K562 (cell line): ENCODE measurements at regions not wholly inside any gene's neighbourhood (a gene's known extent, or its start where the extent isn't known, plus 50 kb on each side); places are given as distances from the start of the nearest gene placed in this dataset.

ENCODE experiments used
- ATAC-seq: fragments of 200-7000 bp; cut with Tn5 transposase; 3 replicates; pipeline ENCODE4 v1.9.1; 2020; ENCODE audit warnings: moderate library complexity
- BruUV-seq: library from RNA; stranded (reverse); fragments of 400-500 nt; replicated peaks from 2 replicates; lab custom pipeline; 2021; lab: Mats Ljungman, UMichigan
- CTCF ChIA-PET: fragments of 300-600 bp; formaldehyde crosslinking; extraction: SDS; loops from one replicate; lab custom pipeline; 2021; ENCODE audit warnings: low intra/inter-chr PET ratio; lab: Yijun Ruan, JAX
- POLR2A ChIA-PET: fragments of 300-600, 350-650 bp; sonication (Branson Sonifier 250); formaldehyde crosslinking; extraction: SDS; loops from one replicate; lab custom pipeline; 2021; ENCODE audit warnings: antibody characterized with exemption, inconsistent platforms; lab: Yijun Ruan, JAX
- DNase-seq, 4 experiments: peaks; one replicate each; pipeline versions ENCODE4 v3.0.0 to v3.0.0-alpha.2; 2011 to 2018; ENCODE audit warnings: low spot score in 3 of 4, mixed read lengths in 3 of 4; ENCODE audit errors: extremely low read depth in 1 of 4
- FAIRE-seq: peaks from 2 replicates; lab custom pipeline; 2011; peaks lifted over from hg19 to GRCh38; lab: Jason Lieb, UNC
- H2AFZ ChIP-seq: 2 replicates; pipeline ENCODE4 v1.6.0; 2011; ENCODE audit warnings: low read depth, low read length, control low read depth, inconsistent platforms
- H3K27ac ChIP-seq: fragments of 200-600 bp; 3 replicates; pipeline ENCODE4 v1.8.0; 2011; ENCODE audit warnings: low read depth, mild to moderate bottlenecking, control low read depth, inconsistent platforms, low read length, moderate library complexity, mixed read lengths; ENCODE audit errors: extremely low read depth
- H3K27me3 ChIP-seq, 2 experiments: fragments of 300-600 bp in 1 of 2; 2 replicates in 1 of 2; 3 replicates in 1 of 2; pipeline versions ENCODE4 v1.6.0 to v1.8.0; 2011; ENCODE audit warnings: inconsistent platforms in 2 of 2, low read length in 2 of 2, mild to moderate bottlenecking in 1 of 2, mixed read lengths in 1 of 2, moderate library complexity in 1 of 2; ENCODE audit not compliant: control insufficient read depth in 2 of 2, insufficient read depth in 2 of 2
- H3K36me3 ChIP-seq: fragments of 300-600 bp; 3 replicates; pipeline ENCODE4 v1.8.0; 2011; ENCODE audit warnings: mild to moderate bottlenecking, low read length, inconsistent platforms; ENCODE audit not compliant: control insufficient read depth, insufficient read depth
- H3K4me1 ChIP-seq, 2 experiments: fragments of 200-600 bp in 1 of 2; replicated peaks in 1 of 2; 2 replicates in 1 of 2; 3 replicates in 1 of 2; pipeline versions ENCODE4 v1.5.1 to v1.8.0; 2011; ENCODE audit warnings: inconsistent platforms in 2 of 2, low read length in 2 of 2, mild to moderate bottlenecking in 1 of 2, mixed read lengths in 1 of 2, moderate library complexity in 1 of 2; ENCODE audit not compliant: control insufficient read depth in 2 of 2, insufficient read depth in 2 of 2
- H3K4me2 ChIP-seq: 2 replicates; pipeline ENCODE4 v1.6.1; 2011; ENCODE audit warnings: low read length, control low read depth, inconsistent platforms, mixed read lengths; ENCODE audit not compliant: insufficient read depth
- H3K4me3 ChIP-seq: fragments of 200-600 bp; sonication (generic), shearing (Covaris generic); 2 replicates; pipeline ENCODE4 v1.5.1; 2016; ENCODE audit warnings: control low read depth, inconsistent platforms
- H3K79me2 ChIP-seq: fragments of 200-600 bp; 3 replicates; pipeline ENCODE4 v1.8.0; 2011; ENCODE audit warnings: low read length, inconsistent platforms; ENCODE audit not compliant: control insufficient read depth, insufficient read depth
- H3K9ac ChIP-seq, 2 experiments: 2 replicates each; pipeline versions ENCODE4 v1.6.0 to v1.6.1; 2011; ENCODE audit warnings: low read depth in 2 of 2, low read length in 2 of 2, control low read depth in 1 of 2, inconsistent platforms in 1 of 2, mild to moderate bottlenecking in 1 of 2, mixed read lengths in 1 of 2; ENCODE audit not compliant: insufficient read depth in 1 of 2
- H3K9me1 ChIP-seq: one replicate; pipeline ENCODE4 v1.6.0; 2011; ENCODE audit warnings: inconsistent platforms, mild to moderate bottlenecking, low read length, moderate library complexity; ENCODE audit not compliant: control insufficient read depth, insufficient read depth
- H3K9me3 ChIP-seq: replicated peaks from 2 replicates; pipeline ENCODE4 v1.5.1; 2011; ENCODE audit warnings: low read depth, low read length, inconsistent platforms; ENCODE audit not compliant: control insufficient read depth, insufficient read depth
- H4K20me1 ChIP-seq: replicated peaks from 2 replicates; pipeline ENCODE4 v1.6.1; 2011; ENCODE audit warnings: low read length, inconsistent platforms, mixed read lengths; ENCODE audit not compliant: control insufficient read depth, insufficient read depth
- GATAD2A ChIP-seq: fragments of 450-650 bp; IDR thresholded peaks from 2 replicates; pipeline ENCODE4 v1.6.1; 2017
- NRF1 ChIP-seq, 2 experiments: fragments of 450-650 bp; IDR thresholded peaks in 1 of 2; conservative IDR thresholded peaks in 1 of 2; 2 replicates each; pipeline ENCODE4 v1.6.1; 2014; ENCODE audit warnings: mild to moderate bottlenecking in 2 of 2
- PHF8 ChIP-seq: fragments of 200-600 bp; sonication (generic); IDR thresholded peaks from 2 replicates; pipeline ENCODE4 v1.6.1; 2012; ENCODE audit warnings: mixed run types, mild to moderate bottlenecking, inconsistent platforms, low read length, moderate library complexity, borderline replicate concordance
- PKNOX1 ChIP-seq: fragments of 450-650 bp; IDR thresholded peaks from 2 replicates; pipeline ENCODE4 v1.6.1; 2016
- REST ChIP-seq, 2 experiments: fragments of 450-650 bp; formaldehyde crosslinking in 1 of 2; IDR thresholded peaks; 2 replicates each; pipeline versions ENCODE4 v1.4.0 to v1.6.1; 2014 to 2020; ENCODE audit warnings: mild to moderate bottlenecking in 2 of 2, borderline replicate concordance in 1 of 2, low read depth in 1 of 2
- SRSF1 ChIP-seq: fragments of 200-400 bp; formaldehyde crosslinking; IDR thresholded peaks from 2 replicates; pipeline ENCODE4 v1.6.1; 2017; ENCODE audit warnings: mild to moderate bottlenecking, low read depth, low read length, moderate library complexity
- THAP12 ChIP-seq: fragments of 250-450 bp; sonication (Bioruptor Pico); IDR thresholded peaks from 2 replicates; pipeline ENCODE4 v1.9.0; 2021; ENCODE audit warnings: mild to moderate bottlenecking, inconsistent platforms
- ZKSCAN3 ChIP-seq: fragments of 250-450 bp; sonication (Bioruptor Pico); IDR thresholded peaks from 2 replicates; pipeline ENCODE4 v1.4.0; 2020
- ZNF436 ChIP-seq: fragments of 250-450, 450-650 bp; sonication (Bioruptor Pico); formaldehyde crosslinking; IDR thresholded peaks from 2 replicates; pipeline ENCODE4 v1.7.0; 2020; ENCODE audit warnings: mild to moderate bottlenecking
- ZNF695 ChIP-seq: fragments of 450-650 bp; formaldehyde crosslinking; IDR thresholded peaks from 2 replicates; pipeline ENCODE4 v1.4.0; 2020; ENCODE audit warnings: mild to moderate bottlenecking, moderate library complexity
- WGBS: fragments of 100-300 bp; shearing (Covaris generic); methylation state at CpG from one replicate; pipeline ENCODE4 v1.1.6; 2016; ENCODE audit warnings: low coverage, mixed read lengths; ENCODE audit not compliant: insufficient coverage; ENCODE audit errors: missing lambda C conversion rate; 5-methylcytosine and 5-hydroxymethylcytosine counted together
- in situ Hi-C: fragments of 300-500 bp; cut with MboI; formaldehyde crosslinking; loops from 4 replicates; pipeline ENCODE4 v1.15.0; 2018; ENCODE audit warnings: inconsistent platforms, mixed read lengths
- intact Hi-C: fragments of 100-400 bp; cut with micrococcal nuclease; formaldehyde crosslinking; loops from 2 replicates; pipeline ENCODE4 v1.14.2; 2022

DNA sequence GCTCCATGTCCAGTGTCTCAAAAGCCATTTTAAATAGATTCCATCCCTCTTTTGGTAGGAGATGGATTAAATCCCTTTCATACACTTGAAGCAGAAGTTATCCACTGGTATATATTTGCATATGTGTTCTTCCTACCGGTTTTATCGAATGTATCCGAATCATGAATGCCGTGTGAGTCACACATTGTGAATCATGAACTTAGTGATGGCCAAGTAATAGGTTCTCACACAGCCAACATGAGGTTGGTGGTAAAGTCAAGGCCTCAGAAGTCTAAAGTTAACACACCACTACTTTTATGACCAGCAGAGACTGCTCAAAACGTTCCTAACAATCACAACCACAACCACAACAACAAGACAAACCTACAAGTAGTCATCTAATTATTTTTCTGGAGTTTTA is 345.5 kb downstream of the THBS2 start (continued):
- no peak for TF ChIP-seq THAP12 (CRISPR knock-in tag)
- TF ChIP-seq ZNF695 (CRISPR knock-in tag) = no peak
- no peak for TF ChIP-seq ZNF436 (CRISPR knock-in tag)
- TF ChIP-seq ZKSCAN3 (CRISPR knock-in tag) = no peak
- TF ChIP-seq SRSF1 = no peak
- TF ChIP-seq, all 486 proteins: peak for 0

DNA sequence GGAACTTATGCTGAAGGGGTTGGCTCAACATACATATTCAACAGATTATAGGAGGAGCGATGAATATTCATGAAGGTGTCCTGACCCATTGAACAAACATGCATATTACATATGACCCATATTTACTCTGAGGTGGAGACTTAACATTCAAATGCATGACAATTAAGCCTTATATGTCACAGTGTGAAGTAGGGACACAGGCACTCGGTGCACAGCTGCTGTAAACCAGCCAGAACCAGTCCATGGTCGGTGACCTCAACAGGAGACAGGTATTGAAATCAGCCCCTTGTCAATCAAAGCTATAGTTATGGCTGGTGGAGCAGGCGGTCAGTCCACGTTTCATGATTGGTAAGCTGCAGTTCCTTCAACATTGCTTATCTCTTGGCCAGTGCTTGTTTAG is 347.3 kb downstream of the THBS2 start:
- POLR2A ChIA-PET = interaction anchor here (1.2 kb wide), 1 partner anchor 16 kb away, joined by 3 read pairs; no protein-coding TSS in a partner anchor
- Histone ChIP-seq H3K9me1 (no peaks in the 10 kb centered on the region), H3K9ac (no peak overlapping the region), H3K4me3 (no peak overlapping the region), H3K27ac (no peak overlapping the region), H3K27me3 (peaks cover 7 to 17% of the 10 kb centered on the region in 2 experiments), H3K4me2 (no peak overlapping the region), H3K79me2 (no peaks in the 10 kb centered on the region), H3K36me3 (no peaks in the 10 kb centered on the region), H3K4me1 (no peaks in the 10 kb centered on the region), H2AFZ (no peak overlapping the region), H3K9me3 (no peaks in the 10 kb centered on the region), H4K20me1 (no peaks in the 10 kb centered on the region)
- no peak for TF ChIP-seq NRF1 (conservative IDR thresholded peaks at IDR 0.05 in 1 of 2, IDR thresholded peaks at IDR 0.05 in 1 of 2)
- peak; percentile 16; the same call in 1 of the 2 replicates for TF ChIP-seq REST (IDR thresholded peaks at IDR 0.05; ENCODE audit: borderline replicate concordance)
- no peak for TF ChIP-seq REST (CRISPR knock-in tag; IDR thresholded peaks at IDR 0.05; ENCODE audit: low read depth)
- peak; percentile 65 for TF ChIP-seq PKNOX1
- TF ChIP-seq PHF8 = no peak
- no peak for TF ChIP-seq GATAD2A
- BruUV-seq = no TSS peak
- intact Hi-C loops = no loop called here
- no peak for ATAC-seq
- FAIRE-seq = no peak
- in situ Hi-C loops = no loop called here
- no peak for DNase-seq
- CTCF ChIA-PET = no interaction called here
- 1% methylated on average over 5 of the region's 5 CpGs for WGBS
